Sigmoid colon (tissue), 4 donors: ENCODE measurements at regions not wholly inside any gene's neighbourhood (a gene's known extent, or its start where the extent isn't known, plus 50 kb on each side); places are given as distances from the start of the nearest gene placed in this dataset.

ENCODE experiments used
- CTCF ChIP-seq, 4 experiments: fragments of 450-650 bp in 3 of 4; fragments of 200-600 bp in 1 of 4; IDR thresholded peaks; one replicate each; pipeline ENCODE4 v1.5.1; 2016 to 2019; ENCODE audit warnings: antibody characterized with exemption in 4 of 4, mild to moderate bottlenecking in 3 of 4, moderate library complexity in 2 of 4
- POLR2AphosphoS5 ChIP-seq, 4 donors: sonication (generic); formaldehyde crosslinking; IDR thresholded peaks; one replicate each; pipeline ENCODE4 v1.6.1; 2017; ENCODE audit warnings: antibody characterized with exemption in 4 of 4

GRCh38 chr16:51522902-51523301, 371.8 kb upstream of the SALL1 start:
- TF ChIP-seq CTCF (IDR thresholded peaks at IDR 0.05), result no peak
- no peak for TF ChIP-seq POLR2AphosphoS5 (IDR thresholded peaks at IDR 0.05)
